Anterior cingulate cortex (tissue), 58 donors: ENCODE measurements at regions not wholly inside any gene's neighbourhood (a gene's known extent, or its start where the extent isn't known, plus 50 kb on each side); places are given as distances from the start of the nearest gene placed in this dataset.

ENCODE experiments used
- DNase-seq, 58 donors: peaks; one replicate each; lab custom pipeline; 2025; lab: John Stamatoyannopoulos, UW

DNA sequence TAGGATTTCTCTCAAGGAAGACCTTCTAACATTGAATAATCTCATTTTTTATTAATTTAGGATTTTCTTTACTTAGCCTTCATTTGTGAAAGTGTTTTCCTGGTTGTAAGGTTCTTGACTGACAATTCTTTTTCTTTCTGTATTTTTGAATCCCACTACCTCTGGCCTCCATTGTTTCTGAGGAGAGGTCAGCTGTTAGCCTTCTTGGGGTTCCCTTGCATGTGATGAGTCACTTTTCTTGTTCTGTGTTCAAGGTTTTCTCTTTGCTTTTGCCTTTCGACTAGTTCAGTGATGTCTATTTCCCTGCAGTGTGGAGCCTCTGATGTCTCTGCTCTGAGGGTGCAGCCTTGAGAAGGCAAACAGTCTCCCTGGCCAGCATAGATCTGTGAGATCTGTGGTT lies 304.1 kb upstream of the ZNF32 start:
- DNase-seq: no peak

DNA sequence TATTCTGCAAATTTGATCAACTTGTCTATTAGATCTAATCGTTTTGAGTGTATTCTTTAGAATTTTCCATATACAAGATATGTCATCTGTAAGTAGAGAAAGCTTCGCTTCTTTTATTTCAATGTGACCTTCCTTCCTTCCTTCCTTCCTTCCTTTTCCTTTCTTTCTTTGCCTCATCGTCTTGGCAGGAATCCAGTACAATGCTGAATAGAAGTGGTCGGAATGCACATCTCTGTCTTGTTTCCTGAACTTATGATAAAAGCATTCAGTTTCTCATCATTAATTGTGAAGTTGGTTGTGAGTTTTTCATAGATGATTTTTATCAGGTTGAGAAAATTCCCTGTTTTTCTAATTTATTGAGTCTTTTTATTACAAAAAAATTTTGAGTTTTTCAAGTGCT lies 300.7 kb upstream of the ZNF32 start:
- no peak for DNase-seq

DNA sequence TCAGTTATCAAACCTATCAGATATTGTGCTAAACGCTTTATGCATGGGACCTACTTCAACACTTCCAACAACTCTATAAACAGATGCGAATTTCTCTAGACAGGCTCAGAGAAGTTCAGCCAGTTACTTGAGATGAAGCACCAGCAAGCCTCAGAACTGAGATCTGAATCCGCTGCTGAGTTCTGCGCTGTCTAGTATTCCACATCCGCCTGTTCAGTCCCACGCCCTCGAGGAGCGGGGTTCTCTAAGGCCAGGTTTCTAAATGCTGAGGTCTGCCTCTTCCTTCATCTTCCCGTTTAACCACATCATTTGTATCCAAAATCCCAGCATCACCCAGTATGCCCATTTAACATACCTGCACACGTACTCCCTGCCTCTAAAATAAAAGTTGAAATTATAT lies 297.8 kb upstream of the ZNF32 start:
- DNase-seq: no peak

DNA sequence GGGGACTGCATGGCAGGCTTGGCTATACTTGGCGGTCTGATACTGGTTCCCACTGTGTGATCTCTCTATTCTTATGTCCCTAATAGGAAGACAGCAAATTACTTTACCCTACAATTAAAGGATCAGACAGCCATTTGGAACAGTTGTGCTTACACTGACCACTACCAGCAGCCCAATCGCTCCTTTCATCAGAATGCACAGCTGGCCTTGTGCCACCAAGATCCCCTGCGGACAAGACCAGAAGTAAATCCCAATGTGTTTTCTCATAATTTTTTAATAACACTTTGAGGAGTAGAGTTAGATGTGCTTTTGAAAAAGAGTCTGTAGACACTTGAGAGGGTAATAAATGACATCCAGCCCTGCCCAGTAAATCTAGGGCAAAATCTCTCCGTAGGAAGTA lies 297.2 kb upstream of the ZNF32 start:
- DNase-seq: no peak

DNA sequence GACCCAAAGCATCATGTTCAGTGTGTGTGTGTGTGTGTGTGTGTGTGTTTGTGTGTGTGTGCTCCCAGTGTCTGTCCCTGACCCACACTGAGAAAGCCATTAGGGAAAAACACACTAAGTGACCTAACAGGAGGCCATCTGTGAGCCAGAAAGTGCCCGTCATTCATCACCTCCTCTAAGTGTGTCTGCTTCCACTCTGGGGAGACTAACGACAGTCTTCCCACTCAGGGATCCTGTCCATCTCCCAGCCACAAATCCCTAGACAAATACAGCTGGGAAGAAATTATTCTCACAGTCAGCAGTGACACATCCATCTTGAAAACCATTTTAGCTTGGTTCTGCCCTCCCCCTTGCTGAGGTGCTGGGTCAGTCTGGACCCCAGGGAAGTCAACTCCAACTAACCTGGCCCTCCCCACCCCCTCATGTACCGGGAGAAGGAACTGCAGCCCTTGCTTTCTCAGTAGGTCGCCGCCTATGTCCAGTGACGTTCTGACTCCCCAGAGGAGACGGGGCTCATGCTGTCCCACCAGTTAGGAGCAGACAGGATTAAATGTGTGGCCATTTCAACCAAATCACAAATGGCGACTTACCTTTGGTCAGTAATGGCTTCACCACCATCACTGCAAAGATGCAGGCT lies 296.5 kb upstream of the ZNF32 start:
- DNase-seq: no peak

DNA sequence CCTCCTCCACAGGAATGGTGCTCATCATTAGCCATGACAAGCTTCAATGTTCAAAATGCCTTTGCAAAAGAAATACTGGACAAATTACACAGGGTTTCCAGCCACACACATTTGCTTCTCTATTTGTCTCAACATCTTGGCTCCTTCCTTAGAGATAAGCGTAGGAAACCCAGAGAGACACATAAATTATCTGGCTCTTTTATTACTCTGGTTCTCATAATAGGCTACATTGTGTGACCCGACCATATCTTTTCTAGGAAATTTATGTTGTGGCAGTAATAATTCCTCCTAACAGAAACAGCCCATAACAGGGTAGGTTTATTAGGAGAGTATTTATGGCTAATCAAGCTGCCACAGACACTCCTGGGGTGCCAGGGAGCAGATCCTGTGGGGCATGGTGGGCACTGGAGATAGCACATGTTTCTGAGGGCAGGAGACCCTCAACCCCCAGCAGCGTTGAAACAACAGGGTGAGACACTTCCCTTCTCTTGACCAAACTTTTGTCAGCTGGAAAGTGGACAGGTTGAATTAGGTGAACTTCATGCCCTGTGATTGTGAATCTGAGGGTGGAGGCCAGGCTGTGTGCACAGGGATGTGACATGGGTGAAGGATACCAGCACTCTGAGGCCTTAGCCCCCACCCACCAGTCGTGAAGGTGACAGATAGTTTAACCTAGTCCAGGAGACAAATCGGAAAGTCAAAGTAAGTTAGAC lies 295.9 kb upstream of the ZNF32 start:
- DNase-seq: no peak

DNA sequence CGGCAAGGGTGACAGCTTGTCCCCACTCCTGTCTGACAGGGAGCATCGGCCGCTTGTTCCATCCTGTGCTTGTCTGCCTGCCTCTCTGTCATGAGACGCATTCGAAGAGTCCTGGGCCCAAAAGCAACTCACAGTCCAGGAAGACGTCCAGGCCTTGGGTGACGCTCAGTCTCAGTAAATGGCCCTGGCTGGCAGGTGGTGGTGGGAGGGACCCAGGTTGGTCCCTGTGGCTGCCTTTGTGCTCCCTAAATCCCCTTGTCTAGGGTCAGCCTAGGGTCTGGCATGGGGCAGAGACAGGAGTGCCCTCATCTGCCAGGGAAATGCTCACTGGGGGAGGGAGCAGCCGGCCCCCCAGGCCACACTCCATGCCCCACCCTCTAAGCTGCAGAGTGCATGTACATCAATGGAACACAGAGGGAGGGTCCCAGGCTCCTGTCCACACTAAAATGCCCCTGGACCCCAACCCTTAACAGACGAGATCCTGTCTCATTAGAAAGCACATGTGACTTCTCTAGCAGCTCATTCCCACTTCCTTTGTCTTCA lies 295.2 kb upstream of the ZNF32 start:
- no peak for DNase-seq

DNA sequence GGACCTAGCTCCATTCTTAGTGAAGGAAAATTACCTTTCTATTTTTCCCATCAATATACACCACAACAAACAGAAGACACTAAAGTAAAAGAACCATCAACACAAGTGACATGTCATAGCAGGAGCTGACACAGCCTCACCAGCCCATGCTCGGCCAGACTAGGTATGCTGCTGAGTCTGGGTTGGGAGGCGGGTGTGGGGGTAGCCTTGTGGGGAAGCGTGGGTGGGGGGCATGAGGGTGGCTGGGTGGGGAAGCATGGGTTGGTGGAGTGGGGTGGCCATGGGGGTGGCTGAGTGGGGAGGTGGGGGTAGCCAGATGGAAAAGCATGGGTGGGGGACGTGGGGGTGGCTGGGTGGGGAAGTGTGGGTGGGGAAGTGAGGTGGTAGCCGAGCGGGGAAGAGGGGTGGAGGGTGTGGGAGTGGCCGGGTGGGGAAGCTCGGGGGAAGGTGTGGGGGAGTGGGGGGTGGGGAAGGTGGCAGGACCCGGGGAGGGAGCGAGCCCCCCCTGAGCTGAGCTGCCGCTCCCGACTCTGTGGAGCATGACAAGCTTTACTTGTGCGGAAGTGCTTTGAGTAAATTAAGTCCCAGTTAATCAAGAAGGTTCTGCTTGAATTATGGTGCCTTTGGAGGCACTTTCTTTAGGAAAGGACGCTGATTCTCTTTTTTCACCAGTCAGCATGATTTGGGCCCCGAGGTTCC lies 294.6 kb upstream of the ZNF32 start:
- no peak for DNase-seq

DNA sequence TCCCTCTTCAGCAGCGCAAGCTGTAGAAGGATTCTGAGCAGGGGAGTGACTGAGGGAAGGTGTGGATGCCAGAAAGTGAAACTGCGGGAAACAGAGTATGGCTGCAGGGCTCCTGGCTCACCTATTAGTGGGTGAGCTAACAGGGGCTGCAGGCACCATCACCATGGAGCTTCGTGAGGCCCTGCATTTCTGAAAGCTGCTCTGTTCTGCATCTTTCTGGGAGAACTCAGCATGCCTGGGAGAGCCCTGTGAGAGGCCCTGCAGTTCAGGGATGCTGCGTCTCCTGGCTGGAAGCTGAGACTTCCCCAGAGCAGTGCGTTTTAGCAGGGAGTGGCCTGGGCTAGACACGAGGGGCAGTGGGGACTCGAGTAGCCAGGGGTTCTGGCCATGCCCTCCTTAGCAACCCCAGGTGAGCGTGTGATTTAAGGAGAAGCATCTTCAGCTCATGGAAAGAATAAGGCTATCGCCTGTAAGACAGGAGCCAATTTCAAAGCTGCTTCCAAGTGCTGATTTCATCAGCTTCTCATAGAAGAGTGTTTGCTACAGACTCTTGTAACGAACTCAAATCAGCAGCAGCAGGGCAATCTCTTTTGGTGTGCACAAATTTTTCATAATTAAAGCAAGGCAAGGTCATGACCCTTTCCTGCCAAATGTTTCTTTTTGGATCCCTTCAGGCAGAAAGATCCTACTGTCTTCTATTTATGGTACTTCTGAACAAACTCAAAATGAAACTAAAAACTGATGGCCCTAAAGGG lies 293.6 kb upstream of the ZNF32 start:
- no peak for DNase-seq

DNA sequence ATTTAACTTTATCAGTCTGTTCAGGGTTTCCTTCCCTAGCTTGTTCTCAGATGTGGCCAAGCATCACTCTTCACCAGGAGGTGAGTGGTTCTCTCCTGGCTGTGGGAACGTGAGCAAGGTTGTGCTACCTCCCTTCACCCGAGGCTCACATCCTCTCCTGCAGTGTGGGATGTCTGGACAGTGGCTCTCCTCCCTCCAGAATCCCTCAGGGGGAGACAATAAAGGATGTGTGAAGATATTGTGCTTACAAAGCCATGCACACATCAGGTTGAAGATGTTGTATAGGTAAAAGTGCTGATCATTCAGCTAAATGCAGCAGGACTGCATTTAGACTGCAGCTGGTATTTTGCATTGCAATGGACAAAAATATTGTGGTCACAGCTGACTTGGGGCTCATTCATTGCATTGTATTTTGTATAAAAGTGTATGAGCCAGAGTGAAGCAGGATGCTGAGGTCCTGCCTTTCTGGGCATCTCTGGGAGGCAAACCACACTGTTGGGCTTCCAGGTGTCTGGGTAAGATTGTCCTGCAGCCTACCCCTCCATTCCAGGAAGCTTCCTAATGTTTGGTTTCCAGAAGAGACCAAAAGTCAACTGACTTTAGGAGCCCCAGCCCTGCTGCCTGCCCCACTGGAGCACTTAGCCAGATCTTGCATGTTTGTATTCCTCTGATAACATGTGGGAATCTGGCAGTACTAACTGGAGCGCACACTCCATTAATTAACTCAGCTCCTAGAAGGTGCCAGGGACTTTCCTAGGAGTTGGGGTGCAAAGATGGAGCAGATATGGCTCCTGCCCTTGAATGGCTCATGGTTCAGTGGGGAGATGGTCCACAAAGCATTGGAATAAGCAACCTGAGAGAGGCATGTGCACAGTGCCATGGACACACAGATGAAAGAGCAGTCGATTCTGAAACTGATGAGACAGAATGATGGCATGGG lies 292.5 kb upstream of the ZNF32 start:
- no peak for DNase-seq

DNA sequence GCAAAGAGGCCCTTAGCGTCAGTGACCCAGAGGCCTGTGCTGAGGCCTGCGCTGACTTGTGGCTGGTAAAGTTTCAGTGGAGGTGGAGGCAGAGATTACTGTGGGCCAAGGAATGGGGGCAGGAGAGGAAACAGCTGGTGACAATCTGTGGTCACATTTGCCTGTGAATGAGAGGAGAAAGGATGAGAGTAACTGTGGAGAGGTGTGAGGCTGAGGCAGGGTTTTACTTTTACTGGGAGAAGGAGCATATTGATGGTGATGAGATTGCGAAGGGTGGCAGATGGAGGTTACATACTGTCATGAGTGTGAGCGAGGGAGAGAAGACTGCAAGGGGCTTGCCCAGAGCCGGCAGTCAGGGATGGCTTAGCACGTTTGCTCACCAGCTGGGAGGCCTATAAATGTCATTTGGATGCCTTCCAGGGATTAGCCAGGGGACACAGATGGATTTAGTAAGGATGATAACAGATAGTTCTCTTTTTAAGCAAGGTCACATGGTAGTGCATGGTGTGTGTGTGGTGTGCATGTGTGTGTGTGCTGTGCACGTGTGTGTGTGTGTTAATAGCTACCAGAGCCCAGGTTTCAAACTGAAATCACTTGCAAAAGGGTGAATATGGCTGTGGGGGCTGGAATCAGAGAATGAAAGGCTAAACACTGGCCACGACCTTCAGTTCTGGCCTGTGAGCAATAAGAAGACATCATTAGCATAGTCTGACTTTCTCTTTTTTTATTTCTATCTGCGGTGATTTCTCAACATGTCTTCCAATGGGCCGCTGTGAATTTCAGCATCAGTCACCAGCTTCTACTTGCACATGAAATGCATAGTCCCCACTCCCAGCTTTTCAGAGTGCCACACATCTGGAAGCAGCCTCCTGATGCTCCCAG lies 291.5 kb upstream of the ZNF32 start:
- DNase-seq: peak in 1 of 58 donors; percentile 8

DNA sequence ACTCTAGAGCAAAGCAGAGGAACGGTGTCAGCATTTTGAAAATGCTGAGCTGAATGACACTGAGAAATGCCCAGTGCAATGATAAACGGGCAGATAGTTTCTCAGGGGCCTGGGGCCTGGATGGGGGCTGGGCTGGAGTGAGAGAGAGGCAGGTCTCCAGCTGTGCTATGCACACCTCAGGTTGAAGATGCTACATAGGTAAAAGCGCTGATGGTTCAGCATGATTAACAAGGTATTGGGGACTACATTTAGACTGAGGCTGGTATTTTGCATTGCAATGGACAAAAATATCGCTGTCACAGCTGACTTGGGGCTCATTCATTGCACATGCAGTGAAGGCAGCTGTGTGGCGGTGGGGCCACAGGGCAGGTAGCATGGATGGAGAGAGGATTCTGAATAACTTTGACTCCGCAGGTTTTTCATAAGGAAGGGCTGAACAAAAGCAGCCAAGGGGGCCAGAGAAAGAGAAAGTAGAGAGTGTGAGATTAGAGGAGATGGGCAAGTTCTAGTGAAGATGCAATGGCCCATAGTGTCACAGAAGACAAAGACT lies 290.8 kb upstream of the ZNF32 start:
- no peak for DNase-seq

DNA sequence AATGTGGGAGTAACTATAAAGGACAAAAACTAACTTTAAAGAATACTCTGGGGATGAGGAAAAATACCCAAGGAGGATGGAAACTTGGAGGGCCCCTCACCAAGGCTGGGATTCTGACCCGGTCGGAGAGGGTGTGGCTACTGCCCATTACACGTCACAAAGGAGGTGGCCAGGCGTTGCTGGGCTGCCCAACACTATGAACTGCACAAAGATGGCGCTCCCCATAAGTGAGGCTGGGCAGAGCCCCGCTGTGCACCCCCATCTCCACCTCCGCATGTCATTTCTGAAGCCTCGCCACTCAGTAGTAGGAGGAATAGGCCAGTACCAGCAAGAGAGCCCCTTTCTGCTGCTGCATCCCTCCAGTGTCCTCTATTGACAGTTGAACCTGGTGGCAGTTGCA lies 290.1 kb upstream of the ZNF32 start:
- DNase-seq: no peak

DNA sequence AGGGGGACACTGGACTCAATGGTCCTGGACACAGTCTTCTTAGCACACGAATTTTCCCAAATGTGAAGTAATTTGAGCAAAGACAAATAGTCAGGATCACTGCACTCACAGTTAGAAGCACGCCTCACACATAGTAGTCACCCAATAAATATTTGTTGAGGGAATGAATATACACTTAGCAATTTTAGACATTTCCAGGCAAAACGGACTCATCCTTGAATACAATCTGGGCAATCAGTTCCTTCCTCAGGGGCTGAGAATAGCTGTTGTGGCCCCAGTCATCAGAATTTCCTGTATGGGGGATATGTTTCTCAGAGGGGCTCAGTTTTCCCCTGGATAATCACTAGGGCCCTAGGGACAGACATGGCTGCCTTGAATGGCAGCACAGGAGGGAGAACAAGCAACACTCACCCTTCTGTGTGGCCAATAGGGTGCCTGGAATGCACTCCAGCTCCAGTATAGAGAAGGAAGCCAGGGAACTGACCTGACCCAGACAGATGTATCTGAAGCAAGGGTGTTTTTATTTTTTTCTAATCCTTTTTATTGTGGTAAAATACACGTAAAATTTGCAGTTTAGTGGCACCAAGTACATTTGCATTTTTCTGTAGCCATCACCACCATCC lies 282.7 kb upstream of the ZNF32 start:
- no peak for DNase-seq

DNA sequence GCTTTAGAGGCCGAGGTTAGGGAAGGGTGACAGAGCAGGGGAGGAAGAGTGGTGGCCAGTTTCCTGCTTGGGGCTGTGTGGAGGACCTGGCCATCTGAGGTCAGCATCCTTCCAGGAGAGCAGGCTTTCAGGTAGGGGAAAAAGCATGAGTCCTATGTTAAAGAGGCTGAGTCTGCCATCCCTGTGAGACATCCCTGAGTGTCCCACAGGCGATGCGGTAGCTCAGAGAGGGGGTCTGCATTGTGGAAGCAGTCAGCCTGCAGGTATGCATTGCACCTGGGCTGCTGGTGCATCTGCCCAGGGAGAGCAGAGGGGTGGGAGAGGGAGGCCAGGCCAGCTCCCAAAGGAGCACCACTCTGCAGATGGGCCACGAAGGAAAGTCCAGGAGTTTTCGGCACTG lies 282.1 kb upstream of the ZNF32 start:
- no peak for DNase-seq

DNA sequence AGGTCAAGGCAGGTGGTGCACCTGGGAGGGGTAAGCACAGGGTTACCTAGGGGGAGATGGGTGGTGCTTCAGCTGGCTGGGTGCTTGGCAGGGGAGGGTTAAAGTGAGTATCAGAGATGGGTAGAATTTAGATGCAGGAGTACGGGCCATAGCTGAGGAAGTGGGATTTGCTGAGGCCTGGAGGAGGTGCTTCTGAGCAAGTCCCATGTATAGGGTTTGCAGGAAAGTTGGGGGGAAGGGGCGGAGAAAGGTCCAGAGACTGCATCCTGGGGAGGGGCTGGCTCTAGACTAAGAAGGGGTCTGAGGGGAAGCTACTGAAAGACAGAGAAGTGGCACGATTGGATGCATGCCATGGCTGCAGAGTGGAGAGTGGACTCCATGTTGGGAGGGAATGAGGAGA lies 281.6 kb upstream of the ZNF32 start:
- DNase-seq: no peak

DNA sequence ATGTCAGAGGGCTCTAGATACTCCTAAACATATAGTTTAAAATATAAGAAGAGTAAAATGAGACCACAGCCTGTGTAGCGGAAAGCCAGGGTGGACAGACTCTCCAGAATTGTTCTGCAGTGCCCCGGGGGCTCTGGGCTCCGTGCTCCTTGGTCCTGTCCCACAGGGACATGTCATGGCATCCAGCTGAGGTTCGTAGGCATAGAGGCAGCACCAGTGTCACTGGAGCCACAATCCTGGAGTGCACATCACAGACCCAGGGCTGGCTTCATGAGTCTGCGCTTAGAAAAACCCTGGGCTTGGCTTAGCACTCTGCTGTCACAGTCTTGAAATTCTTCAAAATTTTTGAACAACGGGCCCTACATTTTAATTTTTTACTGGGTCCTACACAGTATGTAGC lies 280.4 kb upstream of the ZNF32 start:
- DNase-seq: no peak

DNA sequence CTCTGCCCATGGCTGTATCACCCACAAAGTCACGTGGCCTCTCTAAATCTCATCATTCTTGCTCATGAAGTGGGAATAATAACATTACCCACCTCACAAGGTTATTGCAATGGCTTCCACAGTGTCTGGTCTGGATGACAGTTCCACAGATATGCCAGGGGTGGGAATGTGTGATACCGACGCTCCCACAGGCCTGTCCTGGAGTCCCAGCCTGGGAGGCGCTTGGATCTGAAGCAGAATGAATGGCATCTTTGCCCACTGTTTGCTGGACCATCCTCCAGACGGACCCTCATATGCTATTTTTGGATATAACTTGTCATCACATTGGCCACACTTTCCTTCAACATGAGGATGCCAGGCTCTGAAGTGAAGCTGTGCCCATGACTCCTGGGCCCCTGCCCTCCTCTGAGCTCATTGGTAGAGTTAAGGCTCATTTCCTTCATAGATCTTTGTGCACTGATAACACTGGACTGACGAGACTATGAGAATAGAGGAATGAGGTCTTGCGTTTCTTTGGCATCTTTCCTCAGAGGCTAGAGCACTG lies 279.8 kb upstream of the ZNF32 start:
- DNase-seq: no peak
